Suprapubic skin (tissue), 4 donors: ENCODE measurements at regions not wholly inside any gene's neighbourhood (a gene's known extent, or its start where the extent isn't known, plus 50 kb on each side); places are given as distances from the start of the nearest gene placed in this dataset.

Experiments used
- CTCF ChIP-seq, 2 donors: fragments of 200-600 bp in 1 of 2; fragments of 450-650 bp in 1 of 2; sonication (generic) in 1 of 2; IDR thresholded peaks; one replicate each; pipeline ENCODE4 v1.5.1; 2016 to 2019; ENCODE audit warnings: antibody characterized with exemption in 2 of 2, mild to moderate bottlenecking in 1 of 2, moderate library complexity in 1 of 2
- EP300 ChIP-seq: sonication (generic); formaldehyde crosslinking; IDR thresholded peaks from one replicate; pipeline ENCODE4 v1.6.1; 2017; ENCODE audit warnings: antibody characterized with exemption
- POLR2A ChIP-seq, 2 donors: fragments of 450-650 bp; IDR thresholded peaks; one replicate each; pipeline ENCODE4 v1.6.1; 2017; ENCODE audit warnings: antibody characterized with exemption in 2 of 2, mild to moderate bottlenecking in 2 of 2, moderate library complexity in 2 of 2
- POLR2AphosphoS5 ChIP-seq, 3 donors: sonication (generic); formaldehyde crosslinking; IDR thresholded peaks; one replicate each; pipeline ENCODE4 v1.6.1; 2017; ENCODE audit warnings: antibody characterized with exemption in 3 of 3

GRCh38 chr15:38864122-38864521 lies 299.5 kb upstream of the RASGRP1 start:
- TF ChIP-seq CTCF (IDR thresholded peaks at IDR 0.05) (no peak), POLR2A (IDR thresholded peaks at IDR 0.05) (no peak), POLR2AphosphoS5 (IDR thresholded peaks at IDR 0.05) (no peak), EP300 (no peak)
